Right lobe of liver (tissue), 6 donors: ENCODE measurements at regions not wholly inside any gene's neighbourhood (a gene's known extent, or its start where the extent isn't known, plus 50 kb on each side); places are given as distances from the start of the nearest gene placed in this dataset.

Experiments used
- ATAC-seq, 4 donors: fragments of 200-7000 bp; cut with Tn5 transposase; one replicate each; pipeline ENCODE4 v1.9.1; 2020; ENCODE audit warnings: mild to moderate bottlenecking in 4 of 4, moderate library complexity in 4 of 4
- DNase-seq, 3 donors: peaks; one replicate each; pipeline ENCODE4 v3.0.0-alpha.2; 2020
- H3K27ac ChIP-seq, 3 donors: fragments of 200-600 bp; one replicate each; pipeline ENCODE4 v1.8.0; 2022
- H3K27me3 ChIP-seq, 2 donors: fragments of 200-600 bp; one replicate each; pipeline ENCODE4 v1.8.0; 2022
- H3K36me3 ChIP-seq, 4 donors: fragments of 200-600 bp; sonication (generic) in 1 of 4; one replicate each; pipeline versions ENCODE4 v1.5.1 to v1.8.0; 2017 to 2022; ENCODE audit warnings: control low read depth in 1 of 4
- H3K4me1 ChIP-seq, 4 donors: fragments of 200-600 bp; sonication (generic) in 1 of 4; one replicate each; pipeline versions ENCODE4 v1.5.1 to v1.8.0; 2017 to 2022; ENCODE audit warnings: control low read depth in 1 of 4
- H3K4me3 ChIP-seq, 3 donors: fragments of 200-600 bp; one replicate each; pipeline ENCODE4 v1.8.0; 2022
- H3K9me3 ChIP-seq, 4 donors: fragments of 200-600 bp; sonication (generic) in 1 of 4; one replicate each; pipeline versions ENCODE4 v1.5.1 to v1.8.0; 2017 to 2022; ENCODE audit warnings: control low read depth in 1 of 4
- POLR2A ChIP-seq: fragments of 450-650 bp; IDR thresholded peaks from one replicate; pipeline ENCODE4 v1.6.1; 2017; ENCODE audit warnings: antibody characterized with exemption, mild to moderate bottlenecking
- WGBS: methylation state at CpG from one replicate; pipeline ENCODE4 v1.1.6; 2018; ENCODE audit warnings: low coverage, low lambda C conversion rate; ENCODE audit not compliant: insufficient coverage; ENCODE audit errors: missing lambda C conversion rate; 5-methylcytosine and 5-hydroxymethylcytosine counted together
- intact Hi-C, 2 donors: fragments of 100-400 bp; cut with DNase I; formaldehyde crosslinking; loops; one replicate each; pipeline versions ENCODE4 v1.11.2 to v1.14.1; 2022
- TF ChIP-seq, protein P1 (sequence below), 4 donors: fragments of 200-600 bp in 3 of 4; fragments of 450-650 bp in 1 of 4; IDR thresholded peaks; one replicate each; pipeline versions ENCODE4 v1.5.1 to v1.8.0; 2016 to 2022; ENCODE audit warnings: antibody characterized with exemption in 4 of 4, mild to moderate bottlenecking in 2 of 4
- donor health status: DM: no; HTN: yes; CAD: no.
- donor health status: DM: no; HTN: no; CAD: no.
- donor health status: DM: no; HTN: no; CAD: no.
- donor health status: DM: no; HTN: yes; CAD: no.
- donor health status: DM: no; HTN: yes; CAD: no.

- Histone ChIP-seq H3K36me3 (no peaks in the 10 kb centered on the region), H3K9me3 (no peaks in the 10 kb centered on the region), H3K27me3 (no peaks in the 10 kb centered on the region), H3K4me3 (no peak overlapping the region), H3K27ac (peak overlapping the region; percentile 41 to 84 (median 84)), H3K4me1 (peaks cover 0 to 17% (median 9%) of the 10 kb centered on the region in 4 donors)
- 22% methylated on average over 2 of the region's 2 CpGs for WGBS
- DNase-seq (peak; percentile 22 to 69 (median 49)), ATAC-seq (peak; percentile 92 to 99 (median 96))
- TF ChIP-seq POLR2A, result no peak
- TF ChIP-seq, protein P1, sequence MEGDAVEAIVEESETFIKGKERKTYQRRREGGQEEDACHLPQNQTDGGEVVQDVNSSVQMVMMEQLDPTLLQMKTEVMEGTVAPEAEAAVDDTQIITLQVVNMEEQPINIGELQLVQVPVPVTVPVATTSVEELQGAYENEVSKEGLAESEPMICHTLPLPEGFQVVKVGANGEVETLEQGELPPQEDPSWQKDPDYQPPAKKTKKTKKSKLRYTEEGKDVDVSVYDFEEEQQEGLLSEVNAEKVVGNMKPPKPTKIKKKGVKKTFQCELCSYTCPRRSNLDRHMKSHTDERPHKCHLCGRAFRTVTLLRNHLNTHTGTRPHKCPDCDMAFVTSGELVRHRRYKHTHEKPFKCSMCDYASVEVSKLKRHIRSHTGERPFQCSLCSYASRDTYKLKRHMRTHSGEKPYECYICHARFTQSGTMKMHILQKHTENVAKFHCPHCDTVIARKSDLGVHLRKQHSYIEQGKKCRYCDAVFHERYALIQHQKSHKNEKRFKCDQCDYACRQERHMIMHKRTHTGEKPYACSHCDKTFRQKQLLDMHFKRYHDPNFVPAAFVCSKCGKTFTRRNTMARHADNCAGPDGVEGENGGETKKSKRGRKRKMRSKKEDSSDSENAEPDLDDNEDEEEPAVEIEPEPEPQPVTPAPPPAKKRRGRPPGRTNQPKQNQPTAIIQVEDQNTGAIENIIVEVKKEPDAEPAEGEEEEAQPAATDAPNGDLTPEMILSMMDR (IDR thresholded peaks at IDR 0.05), result no peak
- intact Hi-C loops, result no loop called here
Measured at GRCh38 chr1:172976222-172977041, 74.3 kb downstream of the TNFSF18 start.

GRCh38 chr1:172977296-172978017 lies 73.3 kb downstream of the TNFSF18 start:
- Histone ChIP-seq H3K4me1 (peaks cover 0 to 17% (median 9%) of the 10 kb centered on the region in 4 donors), H3K36me3 (no peaks in the 10 kb centered on the region), H3K27ac (peak overlapping the region in 2 of 3 donors; percentile 84), H3K4me3 (no peak overlapping the region), H3K27me3 (no peaks in the 10 kb centered on the region), H3K9me3 (no peaks in the 10 kb centered on the region)
- 56% methylated on average over 5 of the region's 5 CpGs for WGBS
- no peak for ATAC-seq
- intact Hi-C loops, result no loop called here
- no peak for DNase-seq
- no peak for TF ChIP-seq POLR2A
- TF ChIP-seq, protein P1 (IDR thresholded peaks at IDR 0.05), result no peak

DNA sequence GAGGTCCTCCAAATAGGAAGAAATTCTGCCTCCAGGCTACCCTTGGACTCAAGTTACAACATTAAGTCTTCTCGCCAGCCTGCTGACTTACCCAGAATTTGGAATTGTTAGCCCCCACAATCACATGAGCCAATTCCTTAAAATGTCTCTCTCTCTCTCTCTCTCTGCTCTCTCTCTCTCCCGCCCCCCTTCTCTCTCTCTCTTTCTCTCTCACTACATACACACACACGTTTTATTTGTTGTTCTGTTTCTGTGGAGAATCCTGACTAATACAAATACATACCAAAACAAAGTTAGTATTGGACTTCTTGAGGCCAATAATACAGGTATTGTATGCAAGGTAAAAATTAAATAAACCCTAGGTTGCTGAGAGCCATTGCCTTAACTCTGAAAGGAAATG lies 72.1 kb downstream of the TNFSF18 start:
- Histone ChIP-seq H3K36me3 (no peaks in the 10 kb centered on the region), H3K4me3 (no peak overlapping the region), H3K4me1 (peaks cover 0 to 17% (median 9%) of the 10 kb centered on the region in 4 donors), H3K27me3 (no peaks in the 10 kb centered on the region), H3K27ac (no peak overlapping the region), H3K9me3 (no peaks in the 10 kb centered on the region)
- ATAC-seq (no peak), DNase-seq (no peak)
- 64% methylated on average over 3 of the region's 3 CpGs for WGBS
- intact Hi-C loops, result no loop called here
- TF ChIP-seq, protein P1 (IDR thresholded peaks at IDR 0.05), result no peak
- TF ChIP-seq POLR2A, result no peak

DNA sequence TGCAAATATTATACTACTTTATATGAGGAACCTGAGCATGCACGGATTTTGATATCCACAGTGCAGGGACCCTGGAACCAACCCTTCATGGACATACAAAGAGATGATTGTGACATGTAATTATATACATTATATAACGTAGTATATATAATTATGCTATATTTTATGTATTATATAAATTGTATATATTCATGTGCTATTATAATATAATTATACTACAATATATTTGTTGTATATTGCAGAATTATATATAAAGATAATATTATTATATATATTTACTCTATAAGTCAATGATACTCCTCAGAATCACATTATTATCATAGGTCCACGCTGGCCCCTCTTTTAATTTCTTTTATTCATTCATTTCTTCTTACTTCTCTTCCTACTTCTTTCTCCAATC lies 70.9 kb downstream of the TNFSF18 start:
- WGBS, result 55% methylated on average over 3 of the region's 3 CpGs
- Histone ChIP-seq H3K27me3 (no peaks in the 10 kb centered on the region), H3K4me1 (peaks cover 0 to 17% (median 9%) of the 10 kb centered on the region in 4 donors), H3K4me3 (no peak overlapping the region), H3K36me3 (no peaks in the 10 kb centered on the region), H3K27ac (no peak overlapping the region), H3K9me3 (no peaks in the 10 kb centered on the region)
- TF ChIP-seq POLR2A, result no peak
- TF ChIP-seq, protein P1 (IDR thresholded peaks at IDR 0.05), result no peak
- ATAC-seq, result no peak
- intact Hi-C loops, result no loop called here
- DNase-seq, result no peak
